ENCODE measurements at regions not wholly inside any gene's neighbourhood (a gene's known extent, or its start where the extent isn't known, plus 50 kb on each side); places are given as distances from the start of the nearest gene placed in this dataset.

DNA sequence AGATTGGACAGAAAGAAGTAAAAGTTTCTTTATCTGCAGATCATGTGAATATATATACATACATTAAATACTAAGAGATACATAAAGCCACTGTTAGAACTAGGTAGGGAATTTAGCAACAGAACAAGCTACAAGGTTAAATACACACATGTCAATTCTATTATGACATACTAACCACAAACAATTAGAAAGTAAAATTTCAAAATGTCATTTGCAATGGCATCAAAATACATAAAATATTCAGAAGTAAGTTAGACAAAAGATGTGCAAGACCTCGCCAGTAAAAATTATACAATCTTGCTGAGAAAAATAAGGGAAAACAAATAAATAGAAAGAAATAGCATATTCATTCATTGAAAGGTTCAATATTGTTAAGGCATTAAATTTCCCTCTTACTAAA, 200.0 kb upstream of the HES1 start:
- TF ChIP-seq, protein P1, sequence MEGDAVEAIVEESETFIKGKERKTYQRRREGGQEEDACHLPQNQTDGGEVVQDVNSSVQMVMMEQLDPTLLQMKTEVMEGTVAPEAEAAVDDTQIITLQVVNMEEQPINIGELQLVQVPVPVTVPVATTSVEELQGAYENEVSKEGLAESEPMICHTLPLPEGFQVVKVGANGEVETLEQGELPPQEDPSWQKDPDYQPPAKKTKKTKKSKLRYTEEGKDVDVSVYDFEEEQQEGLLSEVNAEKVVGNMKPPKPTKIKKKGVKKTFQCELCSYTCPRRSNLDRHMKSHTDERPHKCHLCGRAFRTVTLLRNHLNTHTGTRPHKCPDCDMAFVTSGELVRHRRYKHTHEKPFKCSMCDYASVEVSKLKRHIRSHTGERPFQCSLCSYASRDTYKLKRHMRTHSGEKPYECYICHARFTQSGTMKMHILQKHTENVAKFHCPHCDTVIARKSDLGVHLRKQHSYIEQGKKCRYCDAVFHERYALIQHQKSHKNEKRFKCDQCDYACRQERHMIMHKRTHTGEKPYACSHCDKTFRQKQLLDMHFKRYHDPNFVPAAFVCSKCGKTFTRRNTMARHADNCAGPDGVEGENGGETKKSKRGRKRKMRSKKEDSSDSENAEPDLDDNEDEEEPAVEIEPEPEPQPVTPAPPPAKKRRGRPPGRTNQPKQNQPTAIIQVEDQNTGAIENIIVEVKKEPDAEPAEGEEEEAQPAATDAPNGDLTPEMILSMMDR (IDR thresholded peaks at IDR 0.05 in 8 of 11, conservative IDR thresholded peaks at IDR 0.05 in 3 of 11): no peak
- TF ChIP-seq POLR2A (IDR thresholded peaks at IDR 0.05) (no peak), POLR2AphosphoS5 (IDR thresholded peaks at IDR 0.05) (no peak)
